ENCODE measurements at regions not wholly inside any gene's neighbourhood (a gene's known extent, or its start where the extent isn't known, plus 50 kb on each side); places are given as distances from the start of the nearest gene placed in this dataset.

- TF ChIP-seq CTCF (IDR thresholded peaks at IDR 0.05), result no peak
- no peak for TF ChIP-seq POLR2AphosphoS5 (IDR thresholded peaks at IDR 0.05; ENCODE audit: low read depth, low read length)
- TF ChIP-seq MAX (IDR thresholded peaks at IDR 0.05; ENCODE audit: low read depth), result no peak
- no peak for TF ChIP-seq YY1 (IDR thresholded peaks at IDR 0.05; ENCODE audit: low read depth)
- no peak for TF ChIP-seq JUND (IDR thresholded peaks at IDR 0.05)
- no peak for TF ChIP-seq GABPA (IDR thresholded peaks at IDR 0.05; ENCODE audit: low read depth)
- TF ChIP-seq FOSL2 (IDR thresholded peaks at IDR 0.05; ENCODE audit: borderline replicate concordance, low read depth), result no peak
Observed at GRCh38 chr11:27274854-27275395, 88.1 kb downstream of the CCDC34 start.

Measured in SK-N-SH (cell line).